ENCODE measurements at regions not wholly inside any gene's neighbourhood (a gene's known extent, or its start where the extent isn't known, plus 50 kb on each side); places are given as distances from the start of the nearest gene placed in this dataset.
"Not testable (repeated sequence)": the region's sequence is repeated elsewhere in the genome, so short reads cannot be mapped to it uniquely, and the experiment has no call there.

GRCh38 chr5:126009566-126009965 lies 413.6 kb upstream of the GRAMD2B start:
- Histone ChIP-seq H3K4me1 (ENCODE audit: insufficient read depth, low read length) (no peaks in the 10 kb centered on the region), H3K4me3 (ENCODE audit: low read length) (no peak overlapping the region), H3K27me3 (ENCODE audit: insufficient read depth, low read length) (no peaks in the 10 kb centered on the region), H3K9me3 (ENCODE audit: low read depth, low read length) (no peaks in the 10 kb centered on the region)

GRCh38 chr5:126011526-126011925 lies 411.7 kb upstream of the GRAMD2B start:
- H3K4me1 ChIP-seq (ENCODE audit: insufficient read depth, low read length), result not testable (repeated sequence)

GRCh38 chr5:126014676-126015075 lies 408.5 kb upstream of the GRAMD2B start:
- no peaks in the 10 kb centered on the region for H3K27me3 ChIP-seq (ENCODE audit: insufficient read depth, low read length)
- H3K4me3 ChIP-seq (ENCODE audit: low read length), result no peak overlapping the region
- no peaks in the 10 kb centered on the region for H3K4me1 ChIP-seq (ENCODE audit: insufficient read depth, low read length)
- no peaks in the 10 kb centered on the region for H3K9me3 ChIP-seq (ENCODE audit: low read depth, low read length)

More at GRCh38 chr5:126011526-126011925, 411.7 kb upstream of the GRAMD2B start:
- H3K4me3 ChIP-seq (ENCODE audit: low read length); H3K27me3 ChIP-seq (ENCODE audit: insufficient read depth, low read length); H3K9me3 ChIP-seq (ENCODE audit: low read depth, low read length): not testable (repeated sequence)

- no peaks in the 10 kb centered on the region for H3K4me1 ChIP-seq (ENCODE audit: insufficient read depth, low read length)
- H3K9me3 ChIP-seq (ENCODE audit: low read depth, low read length), result no peaks in the 10 kb centered on the region
- no peak overlapping the region for H3K4me3 ChIP-seq (ENCODE audit: low read length)
- no peaks in the 10 kb centered on the region for H3K27me3 ChIP-seq (ENCODE audit: insufficient read depth, low read length)
These were observed 407.7 kb upstream of the GRAMD2B start for GRCh38 chr5:126015235-126016181.

GRCh38 chr5:126016256-126016655 lies 407.0 kb upstream of the GRAMD2B start:
- Histone ChIP-seq H3K27me3 (ENCODE audit: insufficient read depth, low read length) (no peaks in the 10 kb centered on the region), H3K9me3 (ENCODE audit: low read depth, low read length) (no peaks in the 10 kb centered on the region), H3K4me1 (ENCODE audit: insufficient read depth, low read length) (no peaks in the 10 kb centered on the region), H3K4me3 (ENCODE audit: low read length) (no peak overlapping the region)

- Histone ChIP-seq H3K27me3 (ENCODE audit: insufficient read depth, low read length) (no peaks in the 10 kb centered on the region), H3K4me3 (ENCODE audit: low read length) (no peak overlapping the region), H3K9me3 (ENCODE audit: low read depth, low read length) (no peaks in the 10 kb centered on the region), H3K4me1 (ENCODE audit: insufficient read depth, low read length) (no peaks in the 10 kb centered on the region)
These were observed 406.1 kb upstream of the GRAMD2B start for GRCh38 chr5:126017096-126017495.

- Histone ChIP-seq H3K9me3 (ENCODE audit: low read depth, low read length) (peaks cover 5% of the 10 kb centered on the region), H3K4me3 (ENCODE audit: low read length) (no peak overlapping the region), H3K4me1 (ENCODE audit: insufficient read depth, low read length) (no peaks in the 10 kb centered on the region), H3K27me3 (ENCODE audit: insufficient read depth, low read length) (no peaks in the 10 kb centered on the region)
These were observed 402.4 kb upstream of the GRAMD2B start for GRCh38 chr5:126020770-126021169.

GRCh38 chr5:126023994-126024441 lies 399.2 kb upstream of the GRAMD2B start:
- no peaks in the 10 kb centered on the region for H3K27me3 ChIP-seq (ENCODE audit: insufficient read depth, low read length)
- peaks cover 14% of the 10 kb centered on the region for H3K9me3 ChIP-seq (ENCODE audit: low read depth, low read length)
- no peaks in the 10 kb centered on the region for H3K4me1 ChIP-seq (ENCODE audit: insufficient read depth, low read length)
- H3K4me3 ChIP-seq (ENCODE audit: low read length), result no peak overlapping the region

GRCh38 chr5:126027149-126027548 lies 396.1 kb upstream of the GRAMD2B start:
- no peak overlapping the region for H3K4me3 ChIP-seq (ENCODE audit: low read length)
- no peaks in the 10 kb centered on the region for H3K27me3 ChIP-seq (ENCODE audit: insufficient read depth, low read length)
- peaks cover 23% of the 10 kb centered on the region for H3K9me3 ChIP-seq (ENCODE audit: low read depth, low read length)
- no peaks in the 10 kb centered on the region for H3K4me1 ChIP-seq (ENCODE audit: insufficient read depth, low read length)

GRCh38 chr5:126027652-126028051 lies 395.6 kb upstream of the GRAMD2B start:
- no peak overlapping the region for H3K4me3 ChIP-seq (ENCODE audit: low read length)
- peaks cover 23% of the 10 kb centered on the region for H3K9me3 ChIP-seq (ENCODE audit: low read depth, low read length)
- H3K4me1 ChIP-seq (ENCODE audit: insufficient read depth, low read length), result no peaks in the 10 kb centered on the region
- no peaks in the 10 kb centered on the region for H3K27me3 ChIP-seq (ENCODE audit: insufficient read depth, low read length)

- Histone ChIP-seq H3K4me1 (ENCODE audit: insufficient read depth, low read length) (no peaks in the 10 kb centered on the region), H3K27me3 (ENCODE audit: insufficient read depth, low read length) (no peaks in the 10 kb centered on the region), H3K9me3 (ENCODE audit: low read depth, low read length) (peaks cover 23% of the 10 kb centered on the region), H3K4me3 (ENCODE audit: low read length) (no peak overlapping the region)
These were observed 394.9 kb upstream of the GRAMD2B start for GRCh38 chr5:126028336-126028735.

- not testable (repeated sequence) for H3K27me3 ChIP-seq (ENCODE audit: insufficient read depth, low read length)
These were observed 393.9 kb upstream of the GRAMD2B start for GRCh38 chr5:126029282-126029681.

GRCh38 chr5:126030698-126031097 lies 392.5 kb upstream of the GRAMD2B start:
- peaks cover 18% of the 10 kb centered on the region for H3K9me3 ChIP-seq (ENCODE audit: low read depth, low read length)
- no peaks in the 10 kb centered on the region for H3K27me3 ChIP-seq (ENCODE audit: insufficient read depth, low read length)
- H3K4me1 ChIP-seq (ENCODE audit: insufficient read depth, low read length), result no peaks in the 10 kb centered on the region
- H3K4me3 ChIP-seq (ENCODE audit: low read length), result no peak overlapping the region

More at GRCh38 chr5:126029282-126029681, 393.9 kb upstream of the GRAMD2B start:
- H3K9me3 ChIP-seq (ENCODE audit: low read depth, low read length), result peaks cover 23% of the 10 kb centered on the region
- H3K4me1 ChIP-seq (ENCODE audit: insufficient read depth, low read length); H3K4me3 ChIP-seq (ENCODE audit: low read length): not testable (repeated sequence)

- Histone ChIP-seq H3K4me3 (ENCODE audit: low read length) (no peak overlapping the region), H3K4me1 (ENCODE audit: insufficient read depth, low read length) (no peaks in the 10 kb centered on the region), H3K27me3 (ENCODE audit: insufficient read depth, low read length) (no peaks in the 10 kb centered on the region), H3K9me3 (ENCODE audit: low read depth, low read length) (peaks cover 18% of the 10 kb centered on the region)
These were observed 391.1 kb upstream of the GRAMD2B start for GRCh38 chr5:126031989-126032716.

- Histone ChIP-seq H3K4me3 (ENCODE audit: low read length) (no peak overlapping the region), H3K4me1 (ENCODE audit: insufficient read depth, low read length) (no peaks in the 10 kb centered on the region), H3K27me3 (ENCODE audit: insufficient read depth, low read length) (no peaks in the 10 kb centered on the region), H3K9me3 (ENCODE audit: low read depth, low read length) (no peaks in the 10 kb centered on the region)
These were observed 379.5 kb upstream of the GRAMD2B start for GRCh38 chr5:126043688-126044087.

Data from mononuclear cell (primary cell).